ENCODE measurements at regions not wholly inside any gene's neighbourhood (a gene's known extent, or its start where the extent isn't known, plus 50 kb on each side); places are given as distances from the start of the nearest gene placed in this dataset.

- TF ChIP-seq POLR2A (IDR thresholded peaks at IDR 0.05; ENCODE audit: low read depth, low read length) (no peak), POLR2AphosphoS5 (IDR thresholded peaks at IDR 0.05; ENCODE audit: low read depth, low read length) (no peak)
These were observed 475.6 kb upstream of the KLF6 start for GRCh38 chr10:4260483-4261124.

All from GM12892 (cell line).